Fibroblast of villous mesenchyme (primary cell): ENCODE measurements at regions not wholly inside any gene's neighbourhood (a gene's known extent, or its start where the extent isn't known, plus 50 kb on each side); places are given as distances from the start of the nearest gene placed in this dataset.

Experiments used
- DNase-seq: peaks from one replicate; pipeline ENCODE4 v3.0.0-alpha.2; 2010; ENCODE audit warnings: low read depth
- H3K4me3 ChIP-seq: 2 replicates; pipeline ENCODE4 v1.5.1; 2011; ENCODE audit warnings: low read depth, mild to moderate bottlenecking, low read length
- TF ChIP-seq, protein P1 (sequence below): IDR thresholded peaks from 2 replicates; pipeline ENCODE4 v1.5.1; 2012; ENCODE audit warnings: low read depth, mild to moderate bottlenecking, low read length; ENCODE audit not compliant: insufficient read depth

DNA sequence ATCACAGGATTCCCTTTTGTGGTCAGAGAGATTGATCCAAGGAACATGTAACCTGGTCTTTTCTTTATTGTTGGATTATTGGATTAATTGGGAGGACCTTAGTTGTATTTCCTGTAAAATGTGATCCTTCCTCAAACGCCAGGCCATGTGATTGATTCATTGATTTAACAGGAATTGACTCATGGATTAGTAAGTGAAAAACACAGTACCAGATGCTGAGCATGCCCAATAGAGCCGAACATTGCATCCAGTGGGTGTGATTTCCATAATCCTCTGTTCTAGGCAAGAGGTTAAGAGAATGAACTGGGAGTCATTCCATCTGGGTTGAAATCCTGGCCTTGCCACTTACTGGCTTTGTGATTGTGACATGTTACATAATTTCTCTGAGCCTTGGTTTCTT lies 522.3 kb downstream of the MAT2B start:
- TF ChIP-seq, protein P1, sequence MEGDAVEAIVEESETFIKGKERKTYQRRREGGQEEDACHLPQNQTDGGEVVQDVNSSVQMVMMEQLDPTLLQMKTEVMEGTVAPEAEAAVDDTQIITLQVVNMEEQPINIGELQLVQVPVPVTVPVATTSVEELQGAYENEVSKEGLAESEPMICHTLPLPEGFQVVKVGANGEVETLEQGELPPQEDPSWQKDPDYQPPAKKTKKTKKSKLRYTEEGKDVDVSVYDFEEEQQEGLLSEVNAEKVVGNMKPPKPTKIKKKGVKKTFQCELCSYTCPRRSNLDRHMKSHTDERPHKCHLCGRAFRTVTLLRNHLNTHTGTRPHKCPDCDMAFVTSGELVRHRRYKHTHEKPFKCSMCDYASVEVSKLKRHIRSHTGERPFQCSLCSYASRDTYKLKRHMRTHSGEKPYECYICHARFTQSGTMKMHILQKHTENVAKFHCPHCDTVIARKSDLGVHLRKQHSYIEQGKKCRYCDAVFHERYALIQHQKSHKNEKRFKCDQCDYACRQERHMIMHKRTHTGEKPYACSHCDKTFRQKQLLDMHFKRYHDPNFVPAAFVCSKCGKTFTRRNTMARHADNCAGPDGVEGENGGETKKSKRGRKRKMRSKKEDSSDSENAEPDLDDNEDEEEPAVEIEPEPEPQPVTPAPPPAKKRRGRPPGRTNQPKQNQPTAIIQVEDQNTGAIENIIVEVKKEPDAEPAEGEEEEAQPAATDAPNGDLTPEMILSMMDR: no peak
- H3K4me3 ChIP-seq: no peak overlapping the region
- DNase-seq: no peak

DNA sequence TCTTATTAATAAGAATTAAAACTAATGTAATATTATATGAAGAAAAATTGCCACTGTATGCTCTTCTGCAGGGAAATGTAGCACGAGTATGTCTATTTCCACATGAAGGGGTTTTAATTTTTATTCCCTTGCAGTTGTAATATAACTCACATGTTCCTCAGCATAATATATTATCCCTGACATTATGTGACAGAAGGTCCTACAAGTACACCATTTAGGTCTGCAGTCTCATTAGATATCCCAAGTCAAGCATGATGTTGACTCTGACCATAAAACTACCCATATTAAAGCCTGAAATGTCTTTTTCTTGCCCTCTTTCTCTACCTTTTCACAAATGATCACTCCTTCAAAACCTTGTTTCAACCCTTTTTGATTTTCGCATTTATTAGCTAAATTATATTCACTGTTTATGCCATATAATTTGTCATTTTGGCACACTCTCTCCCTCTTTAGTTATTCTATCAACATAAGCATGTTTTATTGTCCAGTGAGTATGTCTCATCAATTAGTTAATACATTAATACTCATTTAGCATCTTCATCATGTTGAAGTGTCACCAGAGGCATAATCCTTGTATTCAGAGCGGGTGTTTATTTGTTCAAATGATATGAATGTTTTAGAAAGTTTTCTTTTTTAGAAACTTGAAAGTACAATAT lies 532.8 kb downstream of the MAT2B start:
- no peak for DNase-seq
- H3K4me3 ChIP-seq: no peak overlapping the region
- TF ChIP-seq, protein P1: no peak

GRCh38 chr5:164041105-164041504 lies 535.7 kb downstream of the MAT2B start:
- TF ChIP-seq, protein P1: no peak
- DNase-seq: no peak
- no peak overlapping the region for H3K4me3 ChIP-seq

DNA sequence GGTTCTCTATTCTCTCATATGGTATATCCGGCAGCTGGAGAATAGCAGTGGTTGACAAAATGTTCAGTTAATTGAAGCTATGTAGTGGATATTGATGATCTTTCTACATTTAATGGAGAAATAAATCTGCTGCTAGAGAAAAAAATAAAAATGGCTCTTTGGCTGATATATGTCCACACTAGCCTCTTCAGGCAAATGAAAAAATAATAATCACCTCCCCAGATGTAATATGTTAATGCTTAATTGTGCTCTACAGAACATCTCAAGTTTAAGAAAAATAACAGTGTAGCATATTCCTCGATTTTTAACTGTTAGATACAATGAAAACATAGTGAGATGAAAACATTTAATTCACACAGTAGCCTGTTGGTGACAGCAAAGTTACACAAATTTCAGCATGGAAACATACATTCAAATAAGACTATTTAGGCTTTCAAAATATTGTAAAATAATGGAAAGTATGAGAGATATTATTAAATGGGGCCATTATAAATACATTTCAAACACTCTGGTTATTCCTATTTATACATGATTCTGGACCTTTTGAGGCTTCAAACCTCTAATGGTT lies 543.0 kb downstream of the MAT2B start:
- DNase-seq: no peak
- TF ChIP-seq, protein P1: no peak
- H3K4me3 ChIP-seq: no peak overlapping the region

DNA sequence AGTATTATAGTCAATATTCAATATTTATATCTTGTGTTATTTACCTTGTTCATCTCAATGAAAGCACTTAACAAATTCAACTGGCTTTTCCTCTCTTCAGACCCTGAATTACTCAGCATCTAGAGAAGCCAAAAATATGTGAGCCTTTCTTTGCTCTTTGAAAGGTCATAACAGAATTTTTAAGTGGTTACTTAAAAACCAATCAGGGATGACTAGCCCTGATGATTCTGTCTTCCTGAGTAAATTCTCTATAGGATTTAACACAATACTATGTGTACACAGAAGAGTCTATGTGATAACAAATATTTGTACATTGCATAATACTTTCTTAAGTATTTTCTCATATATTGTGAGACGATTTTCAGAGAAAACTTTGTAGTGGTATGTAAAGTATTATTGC lies 546.3 kb downstream of the MAT2B start:
- H3K4me3 ChIP-seq: no peak overlapping the region
- DNase-seq: no peak
- TF ChIP-seq, protein P1: no peak

GRCh38 chr5:164052536-164053093 lies 547.2 kb downstream of the MAT2B start:
- DNase-seq: no peak
- H3K4me3 ChIP-seq: no peak overlapping the region
- TF ChIP-seq, protein P1: no peak

GRCh38 chr5:164053123-164053522 lies 547.7 kb downstream of the MAT2B start:
- TF ChIP-seq, protein P1: no peak
- no peak overlapping the region for H3K4me3 ChIP-seq
- no peak for DNase-seq
